Lower leg skin (tissue), 4 donors: ENCODE measurements at regions not wholly inside any gene's neighbourhood (a gene's known extent, or its start where the extent isn't known, plus 50 kb on each side); places are given as distances from the start of the nearest gene placed in this dataset.

Experiments used
- DNase-seq, 2 donors: peaks; one replicate each; pipeline ENCODE4 v3.0.0-alpha.2; 2019; ENCODE audit warnings: low spot score in 2 of 2
- H3K4me3 ChIP-seq: fragments of 200-600 bp; sonication (generic); 2 replicates; pipeline ENCODE4 v1.5.1; 2017; ENCODE audit warnings: mild to moderate bottlenecking, low read depth; ENCODE audit not compliant: poor library complexity, severe bottlenecking
- POLR2A ChIP-seq, 2 donors: fragments of 450-650 bp; IDR thresholded peaks; one replicate each; pipeline ENCODE4 v1.6.1; 2016 to 2017; ENCODE audit warnings: antibody characterized with exemption in 2 of 2, mild to moderate bottlenecking in 1 of 2, moderate library complexity in 1 of 2
- WGBS, 2 donors: methylation state at CpG; one replicate each; pipeline ENCODE4 v1.1.5; 2018; 5-methylcytosine and 5-hydroxymethylcytosine counted together
- intact Hi-C: fragments of 100-400 bp; cut with DNase I; formaldehyde crosslinking; loops from one replicate; pipeline ENCODE4 v1.15.0; 2023; ENCODE audit warnings: low total_unique reads
- TF ChIP-seq, protein P1 (sequence below), 3 donors: fragments of 450-650 bp; IDR thresholded peaks; one replicate each; pipeline ENCODE4 v1.5.1; 2016; ENCODE audit warnings: antibody characterized with exemption in 3 of 3, mild to moderate bottlenecking in 3 of 3, moderate library complexity in 2 of 3

DNA sequence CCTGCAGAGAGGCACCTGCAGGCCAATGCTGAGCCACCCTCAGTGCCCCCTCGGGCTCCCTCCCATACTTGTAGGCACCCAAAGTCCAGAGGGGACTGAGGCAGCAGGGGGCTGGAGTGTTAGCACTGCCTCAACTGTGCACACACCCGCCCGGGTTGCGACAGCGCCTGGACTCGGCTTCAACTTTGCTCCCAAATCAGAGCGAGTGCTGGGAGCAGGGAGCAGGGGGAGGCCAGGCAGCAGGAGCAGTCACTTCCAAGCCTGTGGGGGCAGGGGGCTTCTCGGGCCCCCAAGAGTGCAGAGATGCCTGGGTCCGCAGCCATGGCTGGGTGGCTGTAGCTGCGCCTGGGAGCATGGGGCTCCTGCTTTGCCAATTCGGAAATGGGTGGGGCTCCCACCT lies 79.5 kb downstream of the DISP1 start:
- TF ChIP-seq, protein P1, sequence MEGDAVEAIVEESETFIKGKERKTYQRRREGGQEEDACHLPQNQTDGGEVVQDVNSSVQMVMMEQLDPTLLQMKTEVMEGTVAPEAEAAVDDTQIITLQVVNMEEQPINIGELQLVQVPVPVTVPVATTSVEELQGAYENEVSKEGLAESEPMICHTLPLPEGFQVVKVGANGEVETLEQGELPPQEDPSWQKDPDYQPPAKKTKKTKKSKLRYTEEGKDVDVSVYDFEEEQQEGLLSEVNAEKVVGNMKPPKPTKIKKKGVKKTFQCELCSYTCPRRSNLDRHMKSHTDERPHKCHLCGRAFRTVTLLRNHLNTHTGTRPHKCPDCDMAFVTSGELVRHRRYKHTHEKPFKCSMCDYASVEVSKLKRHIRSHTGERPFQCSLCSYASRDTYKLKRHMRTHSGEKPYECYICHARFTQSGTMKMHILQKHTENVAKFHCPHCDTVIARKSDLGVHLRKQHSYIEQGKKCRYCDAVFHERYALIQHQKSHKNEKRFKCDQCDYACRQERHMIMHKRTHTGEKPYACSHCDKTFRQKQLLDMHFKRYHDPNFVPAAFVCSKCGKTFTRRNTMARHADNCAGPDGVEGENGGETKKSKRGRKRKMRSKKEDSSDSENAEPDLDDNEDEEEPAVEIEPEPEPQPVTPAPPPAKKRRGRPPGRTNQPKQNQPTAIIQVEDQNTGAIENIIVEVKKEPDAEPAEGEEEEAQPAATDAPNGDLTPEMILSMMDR (IDR thresholded peaks at IDR 0.05) = no peak
- TF ChIP-seq POLR2A (IDR thresholded peaks at IDR 0.05) = no peak
- 89 to 94% methylated on average over 5 to 7 of the region's 11 CpGs for WGBS, 2 donors
- DNase-seq = no peak
- intact Hi-C loops = loop anchor here (10.0 kb wide), 1 partner anchor 1480 kb away; no protein-coding TSS in a partner anchor
- H3K4me3 ChIP-seq = no peak overlapping the region

DNA sequence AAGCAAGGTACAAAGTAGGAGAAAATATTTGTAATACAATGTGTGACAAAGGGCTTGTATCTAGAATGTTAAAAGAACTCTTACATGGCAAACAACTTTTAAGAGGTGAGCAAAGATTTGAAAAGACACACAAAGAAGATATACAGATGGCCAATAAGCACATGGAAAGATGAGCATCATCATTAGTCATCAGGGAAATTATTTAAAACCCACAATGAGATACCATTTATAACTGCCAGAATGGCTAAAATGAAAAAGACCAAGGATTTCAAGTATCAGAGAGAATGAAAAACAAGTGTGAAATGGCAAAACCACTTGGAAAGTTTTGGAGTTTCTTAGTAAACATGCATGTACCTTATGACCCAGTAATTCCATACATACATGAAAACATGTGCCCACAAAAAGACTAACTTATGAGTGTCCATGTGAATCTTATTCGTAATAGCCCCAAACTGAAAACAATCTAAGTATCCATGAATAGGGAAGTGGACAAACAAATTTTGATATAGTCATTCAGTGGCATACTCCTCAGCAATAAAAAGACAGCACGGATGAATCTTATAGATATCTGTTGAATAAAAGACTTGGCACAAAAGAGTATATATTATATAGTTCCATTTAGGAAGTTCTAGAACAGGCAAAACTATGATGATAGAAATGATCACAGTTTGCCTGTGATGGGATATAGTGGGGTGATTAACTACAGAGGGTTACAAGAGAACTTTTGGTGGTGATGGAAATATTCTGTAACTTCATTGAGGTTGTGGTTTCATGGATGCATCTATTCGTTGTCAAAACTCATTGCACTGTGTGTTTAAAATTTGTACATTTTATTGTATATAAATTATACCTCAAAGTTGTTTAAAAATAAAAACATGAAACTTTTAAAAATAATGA lies 82.0 kb downstream of the DISP1 start:
- no peak for DNase-seq
- no peak for TF ChIP-seq POLR2A (IDR thresholded peaks at IDR 0.05)
- TF ChIP-seq, protein P1 (IDR thresholded peaks at IDR 0.05) = no peak
- WGBS, 2 donors = 60 to 66% methylated on average over 3 of the region's 3 CpGs
- H3K4me3 ChIP-seq = no peak overlapping the region
- intact Hi-C loops = loop anchor here (10.0 kb wide), 1 partner anchor 1482 kb away; no protein-coding TSS in a partner anchor

DNA sequence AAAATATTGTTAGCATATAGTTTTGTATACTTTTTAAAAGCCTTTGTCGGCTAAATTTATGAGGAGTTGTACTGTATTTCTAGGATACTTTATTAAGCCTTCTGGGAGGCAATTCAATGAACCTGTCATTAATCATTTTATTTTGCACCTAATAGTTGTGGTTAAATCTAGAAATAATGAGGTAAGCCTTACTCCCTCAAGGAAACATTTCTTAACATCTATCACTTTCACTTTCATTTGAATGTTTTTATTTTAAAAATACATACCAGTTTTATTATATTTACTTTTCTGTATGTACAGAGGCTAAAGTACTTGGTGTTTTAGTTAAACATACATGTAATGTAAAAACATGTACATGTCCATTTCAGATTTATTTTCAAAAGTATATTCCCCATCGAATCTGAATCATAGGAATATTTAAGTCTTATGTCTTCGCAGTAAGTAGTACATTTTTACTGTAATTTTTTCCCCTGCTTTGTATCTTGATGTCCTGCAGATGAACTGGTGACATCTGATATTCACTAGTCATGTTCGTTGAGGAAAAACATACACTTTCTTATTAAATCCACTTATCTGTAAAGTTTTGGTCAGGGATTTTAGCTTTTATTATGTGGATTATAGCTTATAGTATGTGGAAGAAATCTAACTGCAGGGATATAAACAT lies 82.8 kb downstream of the DISP1 start:
- no peak overlapping the region for H3K4me3 ChIP-seq
- intact Hi-C loops = loop anchor here (10.0 kb wide), 1 partner anchor 1483 kb away; no protein-coding TSS in a partner anchor
- WGBS, 2 donors = 24% methylated on average over 4 of the region's 4 CpGs
- DNase-seq = no peak
- TF ChIP-seq POLR2A (IDR thresholded peaks at IDR 0.05) = no peak
- TF ChIP-seq, protein P1 (IDR thresholded peaks at IDR 0.05) = no peak

DNA sequence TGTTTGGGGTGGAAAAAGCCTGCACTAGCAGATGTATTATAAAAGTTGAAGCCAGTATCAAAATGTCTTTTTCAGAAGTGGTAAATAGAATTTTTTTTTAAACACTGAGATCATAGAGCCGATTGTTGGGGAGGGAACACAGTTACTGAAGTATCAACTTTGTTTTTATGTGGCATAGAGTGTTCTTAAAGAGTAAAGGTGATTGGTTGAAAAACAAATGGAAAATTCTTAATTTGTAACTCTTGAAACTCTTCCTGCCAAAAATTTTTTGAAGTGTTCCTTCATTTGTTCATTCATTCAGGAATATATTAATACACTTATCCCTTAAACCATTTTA lies 83.3 kb downstream of the DISP1 start:
- intact Hi-C loops = loop anchor here (10.0 kb wide), 1 partner anchor 1483 kb away; no protein-coding TSS in a partner anchor
- H3K4me3 ChIP-seq = no peak overlapping the region
- TF ChIP-seq, protein P1 (IDR thresholded peaks at IDR 0.05) = no peak
- no peak for TF ChIP-seq POLR2A (IDR thresholded peaks at IDR 0.05)

DNA sequence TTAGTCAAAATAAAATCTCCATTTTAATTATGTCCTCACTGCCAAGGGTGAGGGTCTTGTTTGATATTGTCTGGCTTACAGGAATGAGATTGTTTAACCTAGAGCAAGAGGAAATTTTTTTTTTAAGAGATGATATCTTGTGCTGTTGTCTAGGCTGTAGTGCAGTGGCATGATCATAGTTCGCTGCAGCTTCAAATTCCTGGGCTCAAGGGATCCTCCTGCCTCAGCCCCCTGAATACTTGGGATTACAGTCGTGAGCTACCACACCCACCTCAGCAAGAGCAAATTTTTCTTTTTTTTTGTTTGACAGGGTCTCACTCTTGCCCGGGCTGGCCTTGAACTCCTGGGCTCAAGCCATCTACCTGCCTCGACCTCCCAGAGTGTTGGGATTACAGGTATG lies 84.6 kb downstream of the DISP1 start:
- DNase-seq = no peak
- intact Hi-C loops = loop anchor here (10.0 kb wide), 1 partner anchor 1485 kb away; no protein-coding TSS in a partner anchor
- 82 to 91% methylated on average over 4 of the region's 4 CpGs for WGBS, 2 donors
- no peak overlapping the region for H3K4me3 ChIP-seq
- TF ChIP-seq POLR2A (IDR thresholded peaks at IDR 0.05) = no peak
- TF ChIP-seq, protein P1 (IDR thresholded peaks at IDR 0.05) = no peak

More for the DNA sequence above, 83.3 kb downstream of the DISP1 start:
- 20% methylated on average over 1 of the region's 1 CpG for WGBS, 2 donors
- no peak for DNase-seq
